Right atrium auricular region (tissue), 2 donors: ENCODE measurements at regions not wholly inside any gene's neighbourhood (a gene's known extent, or its start where the extent isn't known, plus 50 kb on each side); places are given as distances from the start of the nearest gene placed in this dataset.

Source experiments
- DNase-seq: peaks from one replicate; pipeline ENCODE4 v3.0.0-alpha.2; 2019; ENCODE audit warnings: low spot score
- H3K27ac ChIP-seq, 2 donors: fragments of 200-600 bp; sonication (generic); 1 replicate in 1 of 2; 2 replicates in 1 of 2; pipeline ENCODE4 v1.5.1; 2016 to 2019
- H3K27me3 ChIP-seq, 2 donors: fragments of 200-600 bp; sonication (generic); one replicate each; pipeline versions ENCODE4 v1.5.1 to v1.6.0; 2017 to 2019
- H3K36me3 ChIP-seq: fragments of 200-600 bp; sonication (generic); one replicate; pipeline ENCODE4 v1.5.1; 2016
- H3K4me1 ChIP-seq, 2 donors: fragments of 200-600 bp; sonication (generic); one replicate each; pipeline versions ENCODE4 v1.5.1 to v1.6.0; 2017 to 2019
- H3K4me3 ChIP-seq, 2 donors: fragments of 200-600 bp; sonication (generic); 1 replicate in 1 of 2; 2 replicates in 1 of 2; pipeline ENCODE4 v1.5.1; 2017 to 2019; ENCODE audit warnings: mild to moderate bottlenecking in 1 of 2, moderate library complexity in 1 of 2
- H3K9me3 ChIP-seq, 2 donors: fragments of 200-600 bp; sonication (generic); one replicate each; pipeline ENCODE4 v1.5.1; 2019
- TF ChIP-seq, protein P1 (sequence below), 2 donors: fragments of 200-600 bp; sonication (generic); IDR thresholded peaks; one replicate each; pipeline ENCODE4 v1.5.1; 2019; ENCODE audit warnings: antibody characterized with exemption in 2 of 2

DNA sequence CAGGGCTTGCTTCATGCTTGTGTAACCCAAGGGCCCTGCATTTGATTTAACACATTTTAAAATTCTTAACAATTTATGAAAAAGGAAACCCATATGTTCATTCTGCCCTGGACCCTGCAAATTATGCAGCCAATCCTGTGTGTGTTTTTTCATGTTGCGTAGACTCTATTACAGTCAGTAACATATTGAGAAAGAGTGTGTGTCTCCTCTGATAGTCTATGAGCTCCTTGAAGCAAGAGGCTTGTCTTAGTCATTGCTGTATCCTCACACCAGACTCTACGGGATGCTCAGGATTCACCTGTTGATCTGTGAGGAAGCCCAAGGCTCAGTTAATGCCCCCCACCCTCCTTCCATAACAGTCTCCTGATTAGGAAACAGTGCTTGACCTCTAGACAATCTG, 177.3 kb upstream of the DMAC1 start:
- Histone ChIP-seq H3K27me3 (no peaks in the 10 kb centered on the region), H3K36me3 (no peaks in the 10 kb centered on the region), H3K9me3 (no peaks in the 10 kb centered on the region), H3K4me1 (no peaks in the 10 kb centered on the region), H3K4me3 (no peak overlapping the region), H3K27ac (no peak overlapping the region)
- TF ChIP-seq, protein P1, sequence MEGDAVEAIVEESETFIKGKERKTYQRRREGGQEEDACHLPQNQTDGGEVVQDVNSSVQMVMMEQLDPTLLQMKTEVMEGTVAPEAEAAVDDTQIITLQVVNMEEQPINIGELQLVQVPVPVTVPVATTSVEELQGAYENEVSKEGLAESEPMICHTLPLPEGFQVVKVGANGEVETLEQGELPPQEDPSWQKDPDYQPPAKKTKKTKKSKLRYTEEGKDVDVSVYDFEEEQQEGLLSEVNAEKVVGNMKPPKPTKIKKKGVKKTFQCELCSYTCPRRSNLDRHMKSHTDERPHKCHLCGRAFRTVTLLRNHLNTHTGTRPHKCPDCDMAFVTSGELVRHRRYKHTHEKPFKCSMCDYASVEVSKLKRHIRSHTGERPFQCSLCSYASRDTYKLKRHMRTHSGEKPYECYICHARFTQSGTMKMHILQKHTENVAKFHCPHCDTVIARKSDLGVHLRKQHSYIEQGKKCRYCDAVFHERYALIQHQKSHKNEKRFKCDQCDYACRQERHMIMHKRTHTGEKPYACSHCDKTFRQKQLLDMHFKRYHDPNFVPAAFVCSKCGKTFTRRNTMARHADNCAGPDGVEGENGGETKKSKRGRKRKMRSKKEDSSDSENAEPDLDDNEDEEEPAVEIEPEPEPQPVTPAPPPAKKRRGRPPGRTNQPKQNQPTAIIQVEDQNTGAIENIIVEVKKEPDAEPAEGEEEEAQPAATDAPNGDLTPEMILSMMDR (IDR thresholded peaks at IDR 0.05): no peak
- DNase-seq: no peak

DNA sequence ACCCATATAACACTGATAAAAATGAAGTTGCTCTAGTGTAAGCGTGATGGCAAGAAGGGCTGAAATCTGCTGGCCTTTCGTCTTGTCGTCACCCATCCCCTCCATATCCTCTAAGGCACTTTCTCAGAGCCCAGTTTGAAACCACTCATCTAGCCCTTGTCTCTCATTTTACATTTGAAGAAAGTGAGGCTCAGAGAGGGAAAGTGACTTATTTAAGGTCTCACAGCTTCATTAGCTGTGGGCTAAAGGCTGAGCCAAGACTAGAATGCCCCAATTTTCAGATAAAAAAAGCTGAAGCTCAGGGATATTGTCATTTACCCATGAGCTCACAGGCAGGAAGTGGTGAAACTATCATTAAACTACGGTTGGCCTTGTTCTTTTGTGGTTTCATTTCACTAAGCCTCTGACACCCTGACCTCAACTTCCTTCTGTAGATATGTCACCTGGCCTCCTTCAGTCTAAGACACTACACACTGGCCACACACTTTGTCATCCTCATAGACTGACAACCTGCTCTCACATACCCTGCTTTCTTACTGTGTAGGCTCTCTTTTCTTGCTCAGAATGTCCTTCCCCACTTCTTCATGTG, 176.7 kb upstream of the DMAC1 start:
- Histone ChIP-seq H3K27me3 (no peaks in the 10 kb centered on the region), H3K9me3 (no peaks in the 10 kb centered on the region), H3K4me3 (no peak overlapping the region), H3K36me3 (no peaks in the 10 kb centered on the region), H3K4me1 (no peaks in the 10 kb centered on the region), H3K27ac (no peak overlapping the region)
- no peak for DNase-seq
- TF ChIP-seq, protein P1 (IDR thresholded peaks at IDR 0.05): no peak

DNA sequence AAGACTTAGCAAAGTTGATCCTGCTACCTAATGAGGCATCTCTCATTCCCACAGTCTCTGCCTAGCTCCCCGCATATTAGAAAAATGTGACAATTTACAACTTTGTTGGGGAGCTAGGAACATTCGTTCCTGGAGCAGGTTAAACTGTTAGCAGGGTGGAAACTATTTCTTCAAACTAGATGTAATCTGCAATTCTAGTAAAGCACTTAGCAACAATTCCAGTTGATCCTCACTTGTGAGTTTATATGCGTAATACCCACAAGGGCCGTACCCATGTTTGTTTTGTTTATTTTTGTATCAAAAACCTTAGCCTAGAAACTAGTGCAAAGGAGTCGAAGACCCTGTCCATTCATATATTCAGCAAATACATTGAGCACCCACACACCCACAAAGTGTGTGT, 175.8 kb upstream of the DMAC1 start:
- no peak overlapping the region for H3K4me3 ChIP-seq
- no peaks in the 10 kb centered on the region for H3K36me3 ChIP-seq
- no peak for DNase-seq
- no peaks in the 10 kb centered on the region for H3K27me3 ChIP-seq
- H3K4me1 ChIP-seq: no peaks in the 10 kb centered on the region
- no peak overlapping the region for H3K27ac ChIP-seq
- H3K9me3 ChIP-seq: no peaks in the 10 kb centered on the region
- TF ChIP-seq, protein P1 (IDR thresholded peaks at IDR 0.05): no peak

DNA sequence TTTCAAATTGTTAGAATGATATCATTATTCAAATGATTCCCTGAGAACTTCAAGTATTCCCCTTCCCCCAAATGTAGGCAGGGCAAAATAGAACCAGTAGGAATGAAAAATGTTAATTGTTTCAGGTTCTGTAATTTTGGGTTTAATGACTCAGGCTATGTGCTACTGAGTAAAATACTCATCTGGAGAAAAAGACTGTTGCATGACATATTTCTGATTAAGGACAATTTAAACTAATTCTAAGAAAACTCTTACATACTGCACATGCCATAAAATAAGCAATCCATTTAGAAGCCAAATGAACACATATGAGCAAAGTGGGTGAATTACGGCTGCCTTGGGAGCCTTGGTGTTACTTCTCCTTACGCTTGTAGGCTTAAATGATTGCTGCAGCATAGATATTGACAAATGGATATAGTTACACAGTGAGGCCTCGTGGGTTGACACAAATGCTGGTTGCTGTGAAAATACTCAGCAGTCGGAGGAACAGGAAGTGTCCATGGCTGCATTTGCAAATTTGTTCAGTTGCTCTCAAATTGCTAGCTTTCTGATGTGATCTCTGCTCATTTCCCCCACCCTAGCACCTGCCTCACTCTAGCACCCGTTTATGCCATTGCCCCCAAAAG, 174.9 kb upstream of the DMAC1 start:
- DNase-seq: no peak
- no peaks in the 10 kb centered on the region for H3K4me1 ChIP-seq
- H3K27me3 ChIP-seq: no peaks in the 10 kb centered on the region
- TF ChIP-seq, protein P1 (IDR thresholded peaks at IDR 0.05): no peak
- no peak overlapping the region for H3K4me3 ChIP-seq
- no peaks in the 10 kb centered on the region for H3K9me3 ChIP-seq
- H3K36me3 ChIP-seq: no peaks in the 10 kb centered on the region
- H3K27ac ChIP-seq: no peak overlapping the region

DNA sequence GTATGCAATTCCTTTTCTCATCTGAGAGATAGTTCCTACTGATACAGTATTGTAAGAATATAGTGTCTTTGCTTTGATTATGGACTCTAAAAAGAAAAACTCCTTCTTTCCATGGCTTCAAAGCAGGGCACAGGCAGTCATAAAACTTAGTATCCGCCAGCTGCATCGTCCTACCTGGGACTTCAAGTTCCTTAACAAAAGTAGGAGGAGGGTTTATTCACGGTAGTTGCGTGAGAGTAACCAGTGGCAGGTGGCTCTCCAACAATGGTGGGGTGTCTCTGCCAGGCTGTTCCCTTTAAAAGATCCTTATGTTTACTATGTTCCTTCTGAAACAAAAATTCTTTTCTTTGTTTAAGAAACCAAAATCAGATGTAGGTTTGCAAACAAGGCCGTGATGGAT, 173.5 kb upstream of the DMAC1 start:
- no peak overlapping the region for H3K4me3 ChIP-seq
- TF ChIP-seq, protein P1 (IDR thresholded peaks at IDR 0.05): no peak
- H3K4me1 ChIP-seq: no peaks in the 10 kb centered on the region
- no peak for DNase-seq
- no peaks in the 10 kb centered on the region for H3K36me3 ChIP-seq
- H3K9me3 ChIP-seq: no peaks in the 10 kb centered on the region
- H3K27me3 ChIP-seq: no peaks in the 10 kb centered on the region
- H3K27ac ChIP-seq: no peak overlapping the region
